Body of pancreas (tissue), 4 donors: ENCODE measurements at regions not wholly inside any gene's neighbourhood (a gene's known extent, or its start where the extent isn't known, plus 50 kb on each side); places are given as distances from the start of the nearest gene placed in this dataset.

ENCODE experiments used
- POLR2A ChIP-seq, 3 donors: fragments of 450-650 bp; IDR thresholded peaks; one replicate each; pipeline ENCODE4 v1.6.1; 2016; ENCODE audit warnings: antibody characterized with exemption in 3 of 3, mild to moderate bottlenecking in 2 of 3
- TF ChIP-seq, protein P1 (sequence below), 7 experiments: fragments of 450-650 bp in 4 of 7; fragments of 200-600 bp in 3 of 7; sonication (generic) in 3 of 7; IDR thresholded peaks; one replicate each; pipeline ENCODE4 v1.5.1; 2016 to 2019; ENCODE audit warnings: antibody characterized with exemption in 7 of 7

DNA sequence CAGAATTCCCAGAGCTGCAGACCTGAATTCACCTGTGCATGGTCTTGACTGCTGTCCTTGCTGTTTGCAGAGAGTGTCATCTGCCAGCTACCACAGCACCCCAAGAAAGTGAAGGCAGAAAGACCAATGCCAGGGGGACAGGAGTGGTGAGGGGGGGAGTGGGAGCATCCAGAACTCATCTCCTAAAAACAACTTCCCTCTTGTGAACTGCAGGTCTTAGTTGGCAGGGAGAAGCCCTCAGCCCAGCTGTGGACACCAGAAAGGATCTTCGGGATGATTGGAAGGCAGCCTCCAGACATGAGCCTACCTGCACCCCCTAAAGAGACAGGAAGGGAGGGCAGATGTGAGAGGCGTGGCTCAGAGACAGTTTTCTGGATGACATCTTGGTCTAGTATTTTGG is 615.8 kb upstream of the MGMT start:
- no peak for TF ChIP-seq POLR2A (IDR thresholded peaks at IDR 0.05)
- TF ChIP-seq, protein P1, sequence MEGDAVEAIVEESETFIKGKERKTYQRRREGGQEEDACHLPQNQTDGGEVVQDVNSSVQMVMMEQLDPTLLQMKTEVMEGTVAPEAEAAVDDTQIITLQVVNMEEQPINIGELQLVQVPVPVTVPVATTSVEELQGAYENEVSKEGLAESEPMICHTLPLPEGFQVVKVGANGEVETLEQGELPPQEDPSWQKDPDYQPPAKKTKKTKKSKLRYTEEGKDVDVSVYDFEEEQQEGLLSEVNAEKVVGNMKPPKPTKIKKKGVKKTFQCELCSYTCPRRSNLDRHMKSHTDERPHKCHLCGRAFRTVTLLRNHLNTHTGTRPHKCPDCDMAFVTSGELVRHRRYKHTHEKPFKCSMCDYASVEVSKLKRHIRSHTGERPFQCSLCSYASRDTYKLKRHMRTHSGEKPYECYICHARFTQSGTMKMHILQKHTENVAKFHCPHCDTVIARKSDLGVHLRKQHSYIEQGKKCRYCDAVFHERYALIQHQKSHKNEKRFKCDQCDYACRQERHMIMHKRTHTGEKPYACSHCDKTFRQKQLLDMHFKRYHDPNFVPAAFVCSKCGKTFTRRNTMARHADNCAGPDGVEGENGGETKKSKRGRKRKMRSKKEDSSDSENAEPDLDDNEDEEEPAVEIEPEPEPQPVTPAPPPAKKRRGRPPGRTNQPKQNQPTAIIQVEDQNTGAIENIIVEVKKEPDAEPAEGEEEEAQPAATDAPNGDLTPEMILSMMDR (IDR thresholded peaks at IDR 0.05) = no peak
